ENCODE measurements at regions not wholly inside any gene's neighbourhood (a gene's known extent, or its start where the extent isn't known, plus 50 kb on each side); places are given as distances from the start of the nearest gene placed in this dataset.
"Not testable (repeated sequence)": the region's sequence is repeated elsewhere in the genome, so short reads cannot be mapped to it uniquely, and the experiment has no call there.

- not testable (repeated sequence) for TF ChIP-seq POLR2AphosphoS5 (IDR thresholded peaks at IDR 0.05; ENCODE audit: borderline replicate concordance, low read depth, low read length); FOXP2 (optimal IDR thresholded peaks at IDR 0.05; ENCODE audit: control extremely low read depth, extremely low read length, insufficient read depth); EZH2 (IDR thresholded peaks at IDR 0.05)
Observed at GRCh38 chrX:63145526-63145925, 205.6 kb downstream of the SPIN4 start.

Measured in SK-N-MC (cell line).